DLD1 (cell line): ENCODE measurements at regions not wholly inside any gene's neighbourhood (a gene's known extent, or its start where the extent isn't known, plus 50 kb on each side); places are given as distances from the start of the nearest gene placed in this dataset.
"Not testable (repeated sequence)": the region's sequence is repeated elsewhere in the genome, so short reads cannot be mapped to it uniquely, and the experiment has no call there.

Experiments used
- in situ Hi-C: cut with HindIII; loops from 2 replicates; pipeline ENCODE4 v1.10.0; 2017; ENCODE audit warnings: low sequenced_read_pairs

- in situ Hi-C loops, result no loop called here
Measured at GRCh38 chr18:30245766-30246455, 796.6 kb downstream of the DSC3 start.

- in situ Hi-C loops, result no loop called here
Measured at GRCh38 chr18:30234755-30235154, 807.8 kb downstream of the DSC3 start.

GRCh38 chr18:30211112-30211511, 831.4 kb downstream of the DSC3 start:
- in situ Hi-C loops, result no loop called here

GRCh38 chr18:30208546-30208945, 834.0 kb downstream of the DSC3 start:
- in situ Hi-C loops, result no loop called here

GRCh38 chr18:30192216-30192615, 850.3 kb downstream of the DSC3 start:
- in situ Hi-C loops, result no loop called here

GRCh38 chr18:30186245-30186644, 856.3 kb downstream of the DSC3 start:
- in situ Hi-C loops, result no loop called here

- in situ Hi-C loops, result no loop called here
Measured at GRCh38 chr18:30177056-30177455, 865.5 kb downstream of the DSC3 start.

GRCh38 chr18:30175621-30176225, 866.8 kb downstream of the DSC3 start:
- in situ Hi-C loops, result no loop called here

- in situ Hi-C loops, result no loop called here
Measured at GRCh38 chr18:30175061-30175574, 867.4 kb downstream of the DSC3 start.

GRCh38 chr18:30163573-30163972, 879.0 kb downstream of the DSC3 start:
- in situ Hi-C loops, result no loop called here

GRCh38 chr18:30160124-30160523, 882.4 kb downstream of the DSC3 start:
- in situ Hi-C loops, result no loop called here

- in situ Hi-C loops, result no loop called here
Measured at GRCh38 chr18:30150586-30151250, 891.8 kb downstream of the DSC3 start.

- in situ Hi-C loops, result no loop called here
Measured at GRCh38 chr18:30149585-30149984, 893.0 kb downstream of the DSC3 start.

- in situ Hi-C loops, result no loop called here
Measured at GRCh38 chr18:30142870-30143269, 899.7 kb downstream of the DSC3 start.

GRCh38 chr18:30142248-30142647, 900.3 kb downstream of the DSC3 start:
- in situ Hi-C loops, result no loop called here

- in situ Hi-C loops, result not testable (repeated sequence)
Measured at GRCh38 chr18:30141506-30141905, 901.0 kb downstream of the DSC3 start.

- in situ Hi-C loops, result no loop called here
Measured at GRCh38 chr18:30139631-30140287, 902.8 kb downstream of the DSC3 start.

GRCh38 chr18:30135938-30136337, 906.6 kb downstream of the DSC3 start:
- in situ Hi-C loops, result no loop called here

- in situ Hi-C loops, result no loop called here
Measured at GRCh38 chr18:30134020-30134419, 908.5 kb downstream of the DSC3 start.

GRCh38 chr18:30132959-30133358, 909.6 kb downstream of the DSC3 start:
- in situ Hi-C loops, result no loop called here

- in situ Hi-C loops, result no loop called here
Measured at GRCh38 chr18:30121397-30121796, 921.1 kb downstream of the DSC3 start.
